K562 (cell line): ENCODE measurements at regions not wholly inside any gene's neighbourhood (a gene's known extent, or its start where the extent isn't known, plus 50 kb on each side); places are given as distances from the start of the nearest gene placed in this dataset.

Experiments
- ATAC-seq: fragments of 200-7000 bp; cut with Tn5 transposase; 3 replicates; pipeline ENCODE4 v1.9.1; 2020; ENCODE audit warnings: moderate library complexity
- BruUV-seq: library from RNA; stranded (reverse); fragments of 400-500 nt; replicated peaks from 2 replicates; lab custom pipeline; 2021; lab: Mats Ljungman, UMichigan
- CTCF ChIA-PET: fragments of 300-600 bp; formaldehyde crosslinking; extraction: SDS; loops from one replicate; lab custom pipeline; 2021; ENCODE audit warnings: low intra/inter-chr PET ratio; lab: Yijun Ruan, JAX
- POLR2A ChIA-PET: fragments of 300-600, 350-650 bp; sonication (Branson Sonifier 250); formaldehyde crosslinking; extraction: SDS; loops from one replicate; lab custom pipeline; 2021; ENCODE audit warnings: antibody characterized with exemption, inconsistent platforms; lab: Yijun Ruan, JAX
- DNase-seq, 4 experiments: peaks; one replicate each; pipeline versions ENCODE4 v3.0.0 to v3.0.0-alpha.2; 2011 to 2018; ENCODE audit warnings: low spot score in 3 of 4, mixed read lengths in 3 of 4; ENCODE audit errors: extremely low read depth in 1 of 4
- FAIRE-seq: peaks from 2 replicates; lab custom pipeline; 2011; peaks lifted over from hg19 to GRCh38; lab: Jason Lieb, UNC
- H2AFZ ChIP-seq: 2 replicates; pipeline ENCODE4 v1.6.0; 2011; ENCODE audit warnings: low read depth, low read length, control low read depth, inconsistent platforms
- H3K27ac ChIP-seq: fragments of 200-600 bp; 3 replicates; pipeline ENCODE4 v1.8.0; 2011; ENCODE audit warnings: low read depth, mild to moderate bottlenecking, control low read depth, inconsistent platforms, low read length, moderate library complexity, mixed read lengths; ENCODE audit errors: extremely low read depth
- H3K27me3 ChIP-seq, 2 experiments: fragments of 300-600 bp in 1 of 2; 2 replicates in 1 of 2; 3 replicates in 1 of 2; pipeline versions ENCODE4 v1.6.0 to v1.8.0; 2011; ENCODE audit warnings: inconsistent platforms in 2 of 2, low read length in 2 of 2, mild to moderate bottlenecking in 1 of 2, mixed read lengths in 1 of 2, moderate library complexity in 1 of 2; ENCODE audit not compliant: control insufficient read depth in 2 of 2, insufficient read depth in 2 of 2
- H3K36me3 ChIP-seq: fragments of 300-600 bp; 3 replicates; pipeline ENCODE4 v1.8.0; 2011; ENCODE audit warnings: mild to moderate bottlenecking, low read length, inconsistent platforms; ENCODE audit not compliant: control insufficient read depth, insufficient read depth
- H3K4me1 ChIP-seq, 2 experiments: fragments of 200-600 bp in 1 of 2; replicated peaks in 1 of 2; 2 replicates in 1 of 2; 3 replicates in 1 of 2; pipeline versions ENCODE4 v1.5.1 to v1.8.0; 2011; ENCODE audit warnings: inconsistent platforms in 2 of 2, low read length in 2 of 2, mild to moderate bottlenecking in 1 of 2, mixed read lengths in 1 of 2, moderate library complexity in 1 of 2; ENCODE audit not compliant: control insufficient read depth in 2 of 2, insufficient read depth in 2 of 2
- H3K4me2 ChIP-seq: 2 replicates; pipeline ENCODE4 v1.6.1; 2011; ENCODE audit warnings: low read length, control low read depth, inconsistent platforms, mixed read lengths; ENCODE audit not compliant: insufficient read depth
- H3K4me3 ChIP-seq: fragments of 200-600 bp; sonication (generic), shearing (Covaris generic); 2 replicates; pipeline ENCODE4 v1.5.1; 2016; ENCODE audit warnings: control low read depth, inconsistent platforms
- H3K79me2 ChIP-seq: fragments of 200-600 bp; 3 replicates; pipeline ENCODE4 v1.8.0; 2011; ENCODE audit warnings: low read length, inconsistent platforms; ENCODE audit not compliant: control insufficient read depth, insufficient read depth
- H3K9ac ChIP-seq, 2 experiments: 2 replicates each; pipeline versions ENCODE4 v1.6.0 to v1.6.1; 2011; ENCODE audit warnings: low read depth in 2 of 2, low read length in 2 of 2, control low read depth in 1 of 2, inconsistent platforms in 1 of 2, mild to moderate bottlenecking in 1 of 2, mixed read lengths in 1 of 2; ENCODE audit not compliant: insufficient read depth in 1 of 2
- H3K9me1 ChIP-seq: one replicate; pipeline ENCODE4 v1.6.0; 2011; ENCODE audit warnings: inconsistent platforms, mild to moderate bottlenecking, low read length, moderate library complexity; ENCODE audit not compliant: control insufficient read depth, insufficient read depth
- H3K9me3 ChIP-seq: replicated peaks from 2 replicates; pipeline ENCODE4 v1.5.1; 2011; ENCODE audit warnings: low read depth, low read length, inconsistent platforms; ENCODE audit not compliant: control insufficient read depth, insufficient read depth
- H4K20me1 ChIP-seq: replicated peaks from 2 replicates; pipeline ENCODE4 v1.6.1; 2011; ENCODE audit warnings: low read length, inconsistent platforms, mixed read lengths; ENCODE audit not compliant: control insufficient read depth, insufficient read depth
- ATF1 ChIP-seq, 2 experiments: fragments of 450-650 bp in 1 of 2; IDR thresholded peaks; 2 replicates each; pipeline ENCODE4 v1.6.1; 2016; ENCODE audit warnings: missing compliant biosample characterization in 1 of 2, missing genetic modification characterization in 1 of 2
- BHLHE40 ChIP-seq: IDR thresholded peaks from 2 replicates; pipeline ENCODE4 v1.6.1; 2011; ENCODE audit warnings: low read length, improper control_type of control experiment
- CGGBP1 ChIP-seq: fragments of 250-450 bp; sonication (Bioruptor Pico); IDR thresholded peaks from 2 replicates; pipeline ENCODE4 v1.9.0; 2021; ENCODE audit warnings: mild to moderate bottlenecking
- E2F4 ChIP-seq: sonication (generic); formaldehyde crosslinking; IDR thresholded peaks from 2 replicates; pipeline ENCODE4 v1.8.0; 2022; ENCODE audit warnings: mild to moderate bottlenecking, low read depth, missing genetic modification reagents
- L3MBTL2 ChIP-seq: fragments of 450-650 bp; IDR thresholded peaks from 2 replicates; pipeline ENCODE4 v1.6.1; 2016; ENCODE audit warnings: mild to moderate bottlenecking, moderate library complexity
- MEF2A ChIP-seq: IDR thresholded peaks from 2 replicates; pipeline ENCODE4 v1.6.1; 2011; ENCODE audit warnings: low read depth, mild to moderate bottlenecking, low read length, moderate library complexity; ENCODE audit not compliant: control insufficient read depth
- NFIC ChIP-seq: fragments of 450-650 bp; IDR thresholded peaks from 2 replicates; pipeline ENCODE4 v1.6.1; 2017; ENCODE audit warnings: mild to moderate bottlenecking, inconsistent platforms
- POLR2G ChIP-seq: fragments of 200-400 bp; formaldehyde crosslinking; IDR thresholded peaks from 2 replicates; pipeline ENCODE4 v1.6.1; 2017; ENCODE audit warnings: low read depth, mild to moderate bottlenecking, antibody characterized with exemption, low read length, moderate library complexity
- SIN3B ChIP-seq: fragments of 450-650 bp; IDR thresholded peaks from 2 replicates; pipeline ENCODE4 v1.6.1; 2017; ENCODE audit warnings: low read depth, mild to moderate bottlenecking, moderate library complexity
- SRSF7 ChIP-seq: fragments of 200-400 bp; formaldehyde crosslinking; optimal IDR thresholded peaks from 2 replicates; pipeline ENCODE3; 2017; ENCODE audit warnings: mild to moderate bottlenecking, low read depth, low read length
- TFAM ChIP-seq: fragments of 250-450 bp; sonication (Bioruptor Pico); conservative IDR thresholded peaks from 2 replicates; pipeline ENCODE4 v1.5.0; 2021; ENCODE audit warnings: mild to moderate bottlenecking, moderate library complexity
- ZBTB7A ChIP-seq: IDR thresholded peaks from 2 replicates; pipeline ENCODE4 v1.6.1; 2011; ENCODE audit warnings: low read depth, mild to moderate bottlenecking, low read length, moderate library complexity, borderline replicate concordance; ENCODE audit not compliant: control insufficient read depth
- ZNF124 ChIP-seq: sonication (generic); formaldehyde crosslinking; IDR thresholded peaks from 2 replicates; pipeline ENCODE4 v1.8.1; 2022; ENCODE audit warnings: missing genetic modification reagents
- ZNF384 ChIP-seq: IDR thresholded peaks from 2 replicates; pipeline ENCODE4 v1.6.1; 2012; ENCODE audit warnings: low read depth, low read length, improper control_type of control experiment
- ZNF407 ChIP-seq: fragments of 450-650 bp; IDR thresholded peaks from 2 replicates; pipeline ENCODE4 v1.6.1; 2016; ENCODE audit warnings: low read depth
- ZNF695 ChIP-seq: fragments of 450-650 bp; formaldehyde crosslinking; IDR thresholded peaks from 2 replicates; pipeline ENCODE4 v1.4.0; 2020; ENCODE audit warnings: mild to moderate bottlenecking, moderate library complexity
- WGBS: fragments of 100-300 bp; shearing (Covaris generic); methylation state at CpG from one replicate; pipeline ENCODE4 v1.1.6; 2016; ENCODE audit warnings: low coverage, mixed read lengths; ENCODE audit not compliant: insufficient coverage; ENCODE audit errors: missing lambda C conversion rate; 5-methylcytosine and 5-hydroxymethylcytosine counted together
- in situ Hi-C: fragments of 300-500 bp; cut with MboI; formaldehyde crosslinking; loops from 4 replicates; pipeline ENCODE4 v1.15.0; 2018; ENCODE audit warnings: inconsistent platforms, mixed read lengths
- intact Hi-C: fragments of 100-400 bp; cut with micrococcal nuclease; formaldehyde crosslinking; loops from 2 replicates; pipeline ENCODE4 v1.14.2; 2022

- no peak overlapping the region for H3K4me2 ChIP-seq
- intact Hi-C loops, result no loop called here
- H3K9me3 ChIP-seq, result no peaks in the 10 kb centered on the region
- no peak overlapping the region for H3K4me3 ChIP-seq
- no peaks in the 10 kb centered on the region for H3K36me3 ChIP-seq
- no peak overlapping the region for H2AFZ ChIP-seq
- peaks cover 0 to 25% of the 10 kb centered on the region in 2 experiments; a peak in 2 of 5 replicates for H3K27me3 ChIP-seq
- H4K20me1 ChIP-seq, result no peaks in the 10 kb centered on the region
- no TSS peak for BruUV-seq
- H3K27ac ChIP-seq, result no peak overlapping the region
- H3K9me1 ChIP-seq, result no peaks in the 10 kb centered on the region
- H3K79me2 ChIP-seq, result no peaks in the 10 kb centered on the region
- in situ Hi-C loops, result no loop called here
- POLR2A ChIA-PET, result no interaction called here
- no peaks in the 10 kb centered on the region for H3K4me1 ChIP-seq
- no peak for FAIRE-seq
- WGBS, result 0% methylated on average over 2 of the region's 4 CpGs
- no peak overlapping the region for H3K9ac ChIP-seq
- no peak for ATAC-seq
- DNase-seq, result no peak
- CTCF ChIA-PET, result no interaction called here
- TF ChIP-seq ZBTB7A (no peak), ZNF695 (CRISPR knock-in tag) (no peak), ATF1 (CRISPR knock-in tag; IDR thresholded peaks at IDR 0.05) (no peak), ATF1 (tag; IDR thresholded peaks at IDR 0.05) (no peak), POLR2G (no peak), L3MBTL2 (no peak), SRSF7 (no peak), ZNF384 (no peak), NFIC (no peak), TFAM (no peak), ZNF124 (CRISPR knock-in tag) (no peak), BHLHE40 (no peak), SIN3B (no peak), E2F4 (CRISPR knock-in tag) (no peak), MEF2A (no peak), CGGBP1 (CRISPR knock-in tag) (no peak), ZNF407 (no peak)
Measured at GRCh38 chr22:49022816-49023160, 804.9 kb downstream of the BRD1 start.
